GM23338 (cell line): ENCODE measurements at regions not wholly inside any gene's neighbourhood (a gene's known extent, or its start where the extent isn't known, plus 50 kb on each side); places are given as distances from the start of the nearest gene placed in this dataset.

Experiments used
- ATAC-seq: fragments of 200-7000 bp; cut with Tn5 transposase; 3 replicates; pipeline ENCODE4 v1.9.1; 2020
- DNase-seq: peaks from one replicate; pipeline ENCODE4 v3.0.0-alpha.2; 2015; ENCODE audit warnings: low spot score
- H2AFZ ChIP-seq: fragments of 200-600 bp; sonication (generic); 2 replicates; pipeline ENCODE4 v1.8.0; 2016; ENCODE audit warnings: antibody characterized with exemption, mild to moderate bottlenecking, moderate library complexity
- H3F3A ChIP-seq: fragments of 200-600 bp; sonication (generic); replicated peaks from 2 replicates; pipeline ENCODE4 v1.8.0; 2017; ENCODE audit warnings: antibody characterized with exemption, mixed run types, low read depth
- H3K27ac ChIP-seq: fragments of 200-600 bp; sonication (generic); 2 replicates; pipeline ENCODE4 v1.6.1; 2016; ENCODE audit warnings: low read depth
- H3K27me3 ChIP-seq: fragments of 200-600 bp; sonication (generic); 2 replicates; pipeline ENCODE4 v1.8.0; 2016; ENCODE audit warnings: mild to moderate bottlenecking, mixed run types, moderate library complexity; ENCODE audit not compliant: insufficient read depth
- H3K36me3 ChIP-seq: fragments of 200-600 bp; sonication (generic); 2 replicates; pipeline ENCODE4 v1.8.0; 2016; ENCODE audit warnings: mild to moderate bottlenecking; ENCODE audit not compliant: insufficient read depth
- H3K4me1 ChIP-seq: fragments of 200-600 bp; sonication (generic); 2 replicates; pipeline ENCODE4 v1.8.0; 2016; ENCODE audit warnings: mild to moderate bottlenecking, moderate library complexity; ENCODE audit not compliant: insufficient read depth
- H3K4me2 ChIP-seq: fragments of 200-600 bp; sonication (generic); 2 replicates; pipeline ENCODE4 v1.7.1; 2017; ENCODE audit warnings: mixed run types
- H3K4me3 ChIP-seq: fragments of 200-600 bp; sonication (generic); 2 replicates; pipeline ENCODE4 v1.6.1; 2016; ENCODE audit warnings: mixed run types
- H3K79me2 ChIP-seq: fragments of 200-600 bp; sonication (generic); replicated peaks from 2 replicates; pipeline ENCODE4 v1.8.0; 2017; ENCODE audit warnings: mild to moderate bottlenecking; ENCODE audit not compliant: insufficient read depth
- H3K9me2 ChIP-seq: fragments of 200-600 bp; sonication (generic); 2 replicates; pipeline ENCODE4 v1.8.0; 2017; ENCODE audit not compliant: insufficient read depth
- H4K20me1 ChIP-seq: fragments of 200-600 bp; sonication (generic); replicated peaks from 2 replicates; pipeline ENCODE4 v1.8.0; 2017; ENCODE audit warnings: mild to moderate bottlenecking; ENCODE audit not compliant: insufficient read depth
- H3K27ac Mint-ChIP-seq: 2 replicates; pipeline ENCODE4 v1.8.0; 2020; ENCODE audit warnings: inconsistent platforms, mild to moderate bottlenecking, moderate library complexity, mixed read lengths
- H3K27me3 Mint-ChIP-seq: 3 replicates; pipeline ENCODE4 v1.8.0; 2022; ENCODE audit warnings: low read depth, mild to moderate bottlenecking, moderate library complexity, mixed read lengths, inconsistent platforms; ENCODE audit not compliant: insufficient read depth, poor library complexity
- H3K36me3 Mint-ChIP-seq: 3 replicates; pipeline ENCODE4 v1.8.0; 2021; ENCODE audit warnings: low read depth, mild to moderate bottlenecking, inconsistent platforms, moderate library complexity, mixed read lengths
- H3K4me1 Mint-ChIP-seq: 3 replicates; pipeline ENCODE4 v1.8.0; 2020; ENCODE audit warnings: mild to moderate bottlenecking, inconsistent platforms, mixed read lengths
- H3K4me3 Mint-ChIP-seq: 3 replicates; pipeline ENCODE4 v1.8.0; 2021; ENCODE audit warnings: moderate library complexity, mild to moderate bottlenecking, inconsistent platforms, mixed read lengths
- H3K9me3 Mint-ChIP-seq: 3 replicates; pipeline ENCODE4 v1.8.0; 2020; ENCODE audit warnings: moderate library complexity, mild to moderate bottlenecking, inconsistent platforms, mixed read lengths
- CREB1 ChIP-seq: fragments of 250-450 bp; sonication (Bioruptor Pico); IDR thresholded peaks from 2 replicates; pipeline ENCODE4 v1.5.0; 2020; ENCODE audit warnings: low read depth, mild to moderate bottlenecking, moderate library complexity
- ETS1 ChIP-seq: IDR thresholded peaks from 2 replicates; pipeline ENCODE4 v1.6.1; 2016; ENCODE audit warnings: antibody characterized with exemption
- EZH2 ChIP-seq: fragments of 200-600 bp; sonication (generic); IDR thresholded peaks from one replicate; pipeline ENCODE4 v1.8.0; 2017; ENCODE audit warnings: antibody characterized with exemption, mild to moderate bottlenecking, low read depth; ENCODE audit not compliant: unreplicated experiment
- EZH2phosphoT487 ChIP-seq: fragments of 200-600 bp; sonication (generic); IDR thresholded peaks from one replicate; pipeline ENCODE4 v1.8.1; 2018; ENCODE audit warnings: antibody characterized with exemption; ENCODE audit not compliant: unreplicated experiment
- JUNB ChIP-seq: IDR thresholded peaks from one replicate; pipeline ENCODE4 v1.6.1; 2016; ENCODE audit warnings: antibody characterized with exemption; ENCODE audit not compliant: unreplicated experiment
- NANOG ChIP-seq: IDR thresholded peaks from 2 replicates; pipeline ENCODE4 v1.6.1; 2016; ENCODE audit warnings: antibody characterized with exemption, borderline replicate concordance
- POLR2AphosphoS5 ChIP-seq: IDR thresholded peaks from 2 replicates; pipeline ENCODE4 v1.6.1; 2016; ENCODE audit warnings: antibody characterized with exemption, low read depth
- REST ChIP-seq: IDR thresholded peaks from one replicate; pipeline ENCODE4 v1.6.1; 2018; ENCODE audit warnings: antibody characterized with exemption; ENCODE audit not compliant: unreplicated experiment
- STAT1 ChIP-seq: IDR thresholded peaks from one replicate; pipeline ENCODE4 v1.6.1; 2016; ENCODE audit warnings: antibody characterized with exemption; ENCODE audit not compliant: unreplicated experiment
- ZNF114 ChIP-seq: fragments of 250-450 bp; sonication (Bioruptor Pico); IDR thresholded peaks from 2 replicates; pipeline ENCODE4 v1.5.0; 2020; ENCODE audit warnings: mild to moderate bottlenecking, moderate library complexity
- ZNF331 ChIP-seq: fragments of 250-450 bp; sonication (Bioruptor Pico); IDR thresholded peaks from 2 replicates; pipeline ENCODE4 v1.5.0; 2020; ENCODE audit warnings: low read depth, mild to moderate bottlenecking, moderate library complexity
- ZNF462 ChIP-seq: fragments of 250-450 bp; sonication (Bioruptor Pico); IDR thresholded peaks from 2 replicates; pipeline ENCODE4 v1.5.0; 2020; ENCODE audit warnings: mild to moderate bottlenecking, moderate library complexity
- TF ChIP-seq, protein P1 (sequence below), 2 experiments: fragments of 200-600 bp in 1 of 2; sonication (generic) in 1 of 2; conservative IDR thresholded peaks; 2 replicates each; pipeline versions ENCODE4 v1.5.1 to v1.6.1; 2016 to 2017; ENCODE audit warnings: antibody characterized with exemption in 2 of 2, low read depth in 2 of 2, mild to moderate bottlenecking in 2 of 2, moderate library complexity in 1 of 2

DNA sequence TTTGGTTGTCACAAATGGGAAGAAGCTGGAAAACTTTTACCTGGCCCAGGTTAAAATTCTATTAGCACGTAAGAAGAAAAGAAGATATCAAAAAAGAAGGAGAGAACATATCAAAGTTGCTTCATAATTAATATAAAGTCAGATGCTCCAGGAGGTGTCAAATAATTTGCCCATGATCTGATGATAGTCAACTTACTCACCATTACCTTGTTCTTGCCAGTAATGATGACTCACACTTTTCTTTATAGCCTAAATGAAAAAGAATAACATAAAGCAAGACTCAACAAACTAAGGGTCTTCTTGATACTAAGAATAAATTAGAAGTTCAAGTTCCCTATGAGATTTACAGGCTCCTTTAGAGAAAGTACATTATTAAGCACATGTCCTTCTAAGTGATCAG lies 580.4 kb downstream of the TTLL7 start:
- Mint-ChIP-seq H3K9me3 (no peaks in the 10 kb centered on the region), H3K4me1 (peaks cover 5% of the 10 kb centered on the region), H3K27ac (no peak overlapping the region), H3K27me3 (no peaks in the 10 kb centered on the region), H3K36me3 (no peaks in the 10 kb centered on the region), H3K4me3 (no peak overlapping the region)
- no peaks in the 10 kb centered on the region for H3K9me2 ChIP-seq
- H3K4me1 ChIP-seq: no peaks in the 10 kb centered on the region
- no peaks in the 10 kb centered on the region for H3K36me3 ChIP-seq
- H3K79me2 ChIP-seq: no peaks in the 10 kb centered on the region
- H3K4me3 ChIP-seq: no peak overlapping the region
- no peak overlapping the region for H3K27ac ChIP-seq
- TF ChIP-seq, protein P1, sequence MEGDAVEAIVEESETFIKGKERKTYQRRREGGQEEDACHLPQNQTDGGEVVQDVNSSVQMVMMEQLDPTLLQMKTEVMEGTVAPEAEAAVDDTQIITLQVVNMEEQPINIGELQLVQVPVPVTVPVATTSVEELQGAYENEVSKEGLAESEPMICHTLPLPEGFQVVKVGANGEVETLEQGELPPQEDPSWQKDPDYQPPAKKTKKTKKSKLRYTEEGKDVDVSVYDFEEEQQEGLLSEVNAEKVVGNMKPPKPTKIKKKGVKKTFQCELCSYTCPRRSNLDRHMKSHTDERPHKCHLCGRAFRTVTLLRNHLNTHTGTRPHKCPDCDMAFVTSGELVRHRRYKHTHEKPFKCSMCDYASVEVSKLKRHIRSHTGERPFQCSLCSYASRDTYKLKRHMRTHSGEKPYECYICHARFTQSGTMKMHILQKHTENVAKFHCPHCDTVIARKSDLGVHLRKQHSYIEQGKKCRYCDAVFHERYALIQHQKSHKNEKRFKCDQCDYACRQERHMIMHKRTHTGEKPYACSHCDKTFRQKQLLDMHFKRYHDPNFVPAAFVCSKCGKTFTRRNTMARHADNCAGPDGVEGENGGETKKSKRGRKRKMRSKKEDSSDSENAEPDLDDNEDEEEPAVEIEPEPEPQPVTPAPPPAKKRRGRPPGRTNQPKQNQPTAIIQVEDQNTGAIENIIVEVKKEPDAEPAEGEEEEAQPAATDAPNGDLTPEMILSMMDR (conservative IDR thresholded peaks at IDR 0.05; ENCODE audit: low read depth in 2 of 2): no peak
- TF ChIP-seq EZH2: no peak
- TF ChIP-seq CREB1 (CRISPR knock-in tag): no peak
- no peak for TF ChIP-seq JUNB
- TF ChIP-seq ZNF331 (CRISPR knock-in tag): no peak
- no peak for TF ChIP-seq ETS1
- TF ChIP-seq POLR2AphosphoS5: no peak
- no peak for TF ChIP-seq ZNF462 (CRISPR knock-in tag)
- no peak for TF ChIP-seq STAT1
- no peak for TF ChIP-seq EZH2phosphoT487
- no peak for TF ChIP-seq NANOG
- TF ChIP-seq ZNF114 (CRISPR knock-in tag): no peak
- TF ChIP-seq REST: no peak
- H3F3A ChIP-seq: no peaks in the 10 kb centered on the region
- ATAC-seq (no peak), DNase-seq (no peak)
- no peaks in the 10 kb centered on the region for H4K20me1 ChIP-seq
- no peak overlapping the region for H2AFZ ChIP-seq
- H3K27me3 ChIP-seq: no peaks in the 10 kb centered on the region
- no peak overlapping the region for H3K4me2 ChIP-seq
